MG63 (cell line): ENCODE measurements at regions not wholly inside any gene's neighbourhood (a gene's known extent, or its start where the extent isn't known, plus 50 kb on each side); places are given as distances from the start of the nearest gene placed in this dataset.

Experiments
- DNase-seq: peaks from one replicate; pipeline ENCODE4 v3.0.0-alpha.2; 2020
- H3K27me3 ChIP-seq: fragments of 250-450 bp; sonication (Bioruptor Pico); 2 replicates; pipeline ENCODE4 v1.5.1; 2020; ENCODE audit warnings: mild to moderate bottlenecking, moderate library complexity
- H3K36me3 ChIP-seq: fragments of 250-450 bp; sonication (Bioruptor Pico); 2 replicates; pipeline ENCODE4 v1.5.1; 2020; ENCODE audit warnings: mild to moderate bottlenecking, moderate library complexity
- H3K4me3 ChIP-seq: fragments of 250-450 bp; sonication (Bioruptor Pico); 2 replicates; pipeline ENCODE4 v1.5.1; 2020; ENCODE audit warnings: mild to moderate bottlenecking, moderate library complexity
- H3K9me3 ChIP-seq: fragments of 250-450 bp; sonication (Bioruptor Pico); 2 replicates; pipeline ENCODE4 v1.5.1; 2020; ENCODE audit warnings: mild to moderate bottlenecking, moderate library complexity

DNA sequence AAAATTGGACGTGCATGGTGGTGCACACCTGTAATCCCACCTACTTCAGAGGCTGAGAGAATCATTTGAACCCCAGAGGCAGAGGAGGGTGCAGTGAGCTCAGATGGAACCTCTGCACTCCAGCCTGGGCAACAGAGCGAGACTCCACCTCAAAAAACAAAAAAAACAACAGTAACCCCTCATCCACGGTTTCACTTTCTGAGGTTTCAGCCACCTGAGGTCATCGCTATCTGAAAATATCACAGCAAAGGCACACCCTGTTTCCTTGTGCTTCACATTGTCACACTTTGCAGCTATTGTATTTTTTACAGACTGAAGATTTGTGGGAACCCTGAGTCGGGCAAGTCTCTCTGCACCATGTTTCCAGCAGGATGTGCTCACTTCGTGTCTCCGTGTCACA, 54.1 kb upstream of the FOXQ1 start:
- no peaks in the 10 kb centered on the region for H3K27me3 ChIP-seq
- DNase-seq, result no peak
- no peak overlapping the region for H3K4me3 ChIP-seq
- H3K36me3 ChIP-seq, result no peaks in the 10 kb centered on the region
- H3K9me3 ChIP-seq, result no peaks in the 10 kb centered on the region

- DNase-seq, result no peak
- no peaks in the 10 kb centered on the region for H3K9me3 ChIP-seq
- H3K4me3 ChIP-seq, result no peak overlapping the region
- H3K27me3 ChIP-seq, result no peaks in the 10 kb centered on the region
- H3K36me3 ChIP-seq, result no peaks in the 10 kb centered on the region
Observed at GRCh38 chr6:1256435-1257008, 55.4 kb upstream of the FOXQ1 start.

- no peaks in the 10 kb centered on the region for H3K36me3 ChIP-seq
- H3K4me3 ChIP-seq, result no peak overlapping the region
- H3K27me3 ChIP-seq, result no peaks in the 10 kb centered on the region
- DNase-seq, result no peak
- no peaks in the 10 kb centered on the region for H3K9me3 ChIP-seq
Observed at GRCh38 chr6:1255636-1256365, 56.1 kb upstream of the FOXQ1 start.

GRCh38 chr6:1254326-1254725, 57.6 kb upstream of the FOXQ1 start:
- H3K9me3 ChIP-seq, result no peaks in the 10 kb centered on the region
- DNase-seq, result no peak
- H3K27me3 ChIP-seq, result no peaks in the 10 kb centered on the region

GRCh38 chr6:1253816-1254215, 58.1 kb upstream of the FOXQ1 start:
- Histone ChIP-seq H3K4me3 (no peak overlapping the region), H3K27me3 (no peaks in the 10 kb centered on the region), H3K36me3 (no peaks in the 10 kb centered on the region), H3K9me3 (no peaks in the 10 kb centered on the region)
- DNase-seq, result no peak

More at GRCh38 chr6:1254326-1254725, 57.6 kb upstream of the FOXQ1 start:
- no peak overlapping the region for H3K4me3 ChIP-seq
- H3K36me3 ChIP-seq, result no peaks in the 10 kb centered on the region

- no peak for DNase-seq
- H3K36me3 ChIP-seq, result no peaks in the 10 kb centered on the region
- H3K4me3 ChIP-seq, result no peak overlapping the region
- H3K27me3 ChIP-seq, result no peaks in the 10 kb centered on the region
- H3K9me3 ChIP-seq, result no peaks in the 10 kb centered on the region
Observed at GRCh38 chr6:1251198-1252155, 60.4 kb upstream of the FOXQ1 start.

- Histone ChIP-seq H3K36me3 (no peaks in the 10 kb centered on the region), H3K4me3 (no peak overlapping the region), H3K27me3 (no peaks in the 10 kb centered on the region), H3K9me3 (no peaks in the 10 kb centered on the region)
- no peak for DNase-seq
Observed at GRCh38 chr6:1250489-1251197, 61.3 kb upstream of the FOXQ1 start.

DNA sequence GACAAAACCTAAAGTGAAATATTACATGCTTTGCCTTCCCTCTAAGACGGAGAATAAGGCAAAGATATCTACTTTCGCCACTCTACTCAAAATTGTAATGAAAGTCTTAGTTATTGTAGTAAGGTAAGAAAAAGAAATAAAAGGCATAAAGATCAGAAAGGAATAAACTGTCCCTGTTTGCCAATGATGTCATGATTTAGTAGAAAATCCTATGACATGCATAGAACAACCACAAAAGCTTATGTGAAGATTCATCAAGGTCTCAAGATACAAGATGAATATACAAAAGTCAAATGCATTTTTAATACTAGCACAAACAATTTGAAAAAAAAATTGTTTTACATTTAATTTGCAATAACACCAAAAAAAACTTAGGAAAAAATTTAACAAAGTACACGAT, 64.0 kb upstream of the FOXQ1 start:
- DNase-seq, result no peak
- Histone ChIP-seq H3K4me3 (no peak overlapping the region), H3K9me3 (no peaks in the 10 kb centered on the region), H3K27me3 (no peaks in the 10 kb centered on the region), H3K36me3 (no peaks in the 10 kb centered on the region)

DNA sequence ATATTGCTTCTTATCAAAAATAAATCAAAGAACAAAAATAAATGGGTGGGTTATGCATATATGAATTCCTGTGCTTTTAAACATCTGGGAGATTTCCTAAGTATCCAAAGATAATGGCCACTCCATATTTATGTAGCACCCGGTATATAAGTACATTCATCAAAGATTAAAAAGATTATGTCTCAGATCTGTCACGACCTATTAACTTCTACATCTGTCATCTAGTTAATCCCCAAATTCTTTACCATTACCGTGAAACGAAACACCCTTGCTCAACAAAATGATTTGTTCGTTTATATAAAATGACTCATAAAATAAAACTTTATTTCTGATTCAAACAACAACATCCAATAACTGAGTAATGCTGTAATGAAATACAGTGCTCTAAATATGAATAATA, 64.8 kb upstream of the FOXQ1 start:
- Histone ChIP-seq H3K27me3 (no peaks in the 10 kb centered on the region), H3K4me3 (no peak overlapping the region), H3K9me3 (no peaks in the 10 kb centered on the region), H3K36me3 (no peaks in the 10 kb centered on the region)
- DNase-seq, result no peak

GRCh38 chr6:1244941-1245340, 67.0 kb upstream of the FOXQ1 start:
- H3K27me3 ChIP-seq, result no peaks in the 10 kb centered on the region
- no peaks in the 10 kb centered on the region for H3K9me3 ChIP-seq
- no peaks in the 10 kb centered on the region for H3K36me3 ChIP-seq
- no peak overlapping the region for H3K4me3 ChIP-seq
- DNase-seq, result no peak

DNA sequence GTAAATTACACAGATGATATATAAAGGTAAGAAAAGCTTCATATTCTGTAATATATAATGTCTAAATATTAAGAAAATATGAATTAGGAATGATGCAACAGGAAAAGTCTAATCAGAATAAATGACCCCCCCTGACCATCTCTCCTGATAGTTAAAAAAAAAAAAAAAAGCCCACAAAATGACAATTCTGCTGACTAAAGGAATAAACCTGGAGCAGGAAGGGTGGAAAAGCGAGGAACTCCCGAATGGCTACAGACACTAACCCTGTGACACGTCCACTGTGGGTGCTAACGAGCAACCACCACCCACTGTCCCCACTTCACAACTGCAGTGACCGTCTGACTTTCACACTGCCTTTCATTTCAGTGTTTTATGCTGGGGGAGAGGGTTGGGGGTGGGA, 67.6 kb upstream of the FOXQ1 start:
- Histone ChIP-seq H3K4me3 (no peak overlapping the region), H3K9me3 (no peaks in the 10 kb centered on the region), H3K27me3 (no peaks in the 10 kb centered on the region), H3K36me3 (no peaks in the 10 kb centered on the region)
- DNase-seq, result no peak

DNA sequence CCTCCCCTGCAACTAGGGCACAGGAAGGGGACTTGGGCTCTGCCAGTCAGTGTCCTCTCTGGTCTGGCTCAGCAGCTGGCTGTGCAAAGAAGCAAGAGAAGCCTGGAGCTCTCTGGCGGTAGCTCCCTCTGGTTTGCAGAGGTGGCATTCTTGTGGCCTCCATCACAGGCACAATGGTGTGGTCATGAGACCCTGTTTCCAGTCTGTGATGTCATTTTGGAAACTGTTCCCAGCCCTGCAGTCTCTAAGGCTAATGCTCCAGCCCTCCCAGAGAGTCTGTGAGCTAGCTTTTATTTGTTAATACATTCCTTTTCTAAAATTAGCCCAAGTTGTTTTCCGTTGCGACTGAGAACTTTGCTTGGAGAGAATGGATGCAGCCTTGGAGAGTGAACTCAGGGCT, 69.5 kb upstream of the FOXQ1 start:
- no peak for DNase-seq

GRCh38 chr6:1242021-1242420, 69.9 kb upstream of the FOXQ1 start:
- H3K9me3 ChIP-seq, result no peaks in the 10 kb centered on the region
- no peak for DNase-seq
- H3K4me3 ChIP-seq, result no peak overlapping the region
- H3K36me3 ChIP-seq, result no peaks in the 10 kb centered on the region
- H3K27me3 ChIP-seq, result no peaks in the 10 kb centered on the region

More for the DNA sequence above, 69.5 kb upstream of the FOXQ1 start:
- Histone ChIP-seq H3K4me3 (no peak overlapping the region), H3K27me3 (no peaks in the 10 kb centered on the region), H3K9me3 (no peaks in the 10 kb centered on the region), H3K36me3 (no peaks in the 10 kb centered on the region)

DNA sequence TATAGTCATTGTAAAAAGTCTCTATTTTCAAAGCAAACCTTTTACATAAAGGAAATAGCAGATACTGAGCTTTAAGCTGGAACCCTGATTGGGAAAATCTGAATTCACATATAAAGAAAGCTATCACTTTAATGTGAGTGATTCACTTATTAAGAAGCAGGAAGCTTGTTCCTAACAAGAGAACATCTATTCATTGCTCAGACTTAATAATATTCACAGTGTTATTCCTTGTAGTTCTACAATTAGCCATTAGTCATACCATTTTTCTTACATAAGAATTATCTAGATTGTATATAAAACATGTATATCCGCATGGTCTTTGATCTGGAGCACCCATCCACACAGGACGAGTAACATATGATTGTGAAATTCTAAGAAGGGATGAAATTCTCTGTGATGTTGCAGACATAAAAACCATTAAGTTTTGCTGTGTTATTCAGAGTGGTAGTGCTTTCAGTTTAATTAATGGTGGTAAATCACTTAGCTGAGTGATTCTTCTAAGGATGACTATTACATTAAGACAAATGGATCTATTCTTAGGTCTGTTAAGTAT, 71.1 kb upstream of the FOXQ1 start:
- Histone ChIP-seq H3K4me3 (no peak overlapping the region), H3K36me3 (no peaks in the 10 kb centered on the region), H3K9me3 (no peaks in the 10 kb centered on the region), H3K27me3 (no peaks in the 10 kb centered on the region)
- DNase-seq, result no peak

DNA sequence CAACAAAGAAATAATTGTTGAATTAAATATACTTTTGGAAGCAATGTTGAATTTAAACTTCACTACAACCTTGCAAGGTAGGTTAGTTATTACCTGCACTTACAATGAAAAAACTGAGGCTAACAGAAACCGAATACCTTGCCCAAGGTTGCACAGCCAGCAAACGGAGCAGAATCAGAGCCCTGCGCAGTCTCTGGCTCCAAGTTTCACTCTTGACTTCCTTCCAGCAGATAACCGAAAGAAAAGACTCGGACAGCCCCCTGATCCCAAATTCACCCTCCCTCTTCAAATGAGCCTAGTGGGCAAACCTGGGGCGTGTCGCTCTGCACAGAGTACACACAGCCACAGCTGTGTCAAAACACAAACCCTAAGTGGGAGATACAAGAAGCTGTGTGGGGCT, 72.1 kb upstream of the FOXQ1 start:
- Histone ChIP-seq H3K9me3 (no peaks in the 10 kb centered on the region), H3K4me3 (no peak overlapping the region), H3K27me3 (no peaks in the 10 kb centered on the region), H3K36me3 (no peaks in the 10 kb centered on the region)
- no peak for DNase-seq

GRCh38 chr6:1238040-1238439, 73.9 kb upstream of the FOXQ1 start:
- Histone ChIP-seq H3K4me3 (no peak overlapping the region), H3K9me3 (no peaks in the 10 kb centered on the region), H3K36me3 (no peaks in the 10 kb centered on the region), H3K27me3 (no peaks in the 10 kb centered on the region)
- no peak for DNase-seq

GRCh38 chr6:1237636-1238035, 74.3 kb upstream of the FOXQ1 start:
- H3K9me3 ChIP-seq, result no peaks in the 10 kb centered on the region
- H3K4me3 ChIP-seq, result no peak overlapping the region
- H3K27me3 ChIP-seq, result no peaks in the 10 kb centered on the region
- no peak for DNase-seq
- H3K36me3 ChIP-seq, result no peaks in the 10 kb centered on the region
